GM12864 (cell line): ENCODE measurements at regions not wholly inside any gene's neighbourhood (a gene's known extent, or its start where the extent isn't known, plus 50 kb on each side); places are given as distances from the start of the nearest gene placed in this dataset.
"Not testable (repeated sequence)": the region's sequence is repeated elsewhere in the genome, so short reads cannot be mapped to it uniquely, and the experiment has no call there.

Experiments
- DNase-seq: peaks from one replicate; pipeline ENCODE4 v3.0.0-alpha.2; 2011; ENCODE audit warnings: low read depth
- H3K4me3 ChIP-seq: 2 replicates; pipeline ENCODE4 v1.5.1; 2011; ENCODE audit warnings: mild to moderate bottlenecking, low read depth, low read length, control low read depth
- CTCF ChIP-seq: IDR thresholded peaks from 2 replicates; pipeline ENCODE4 v1.5.1; 2011; ENCODE audit warnings: low read depth, mild to moderate bottlenecking, moderate library complexity, low read length, control low read depth, inconsistent platforms; ENCODE audit errors: missing control alignments

GRCh38 chr14:105701456-105702274 is 175.3 kb downstream of the TMEM121 start:
- TF ChIP-seq CTCF, result no peak
- DNase-seq, result no peak
- H3K4me3 ChIP-seq, result no peak overlapping the region; the same call in 1 of the 2 replicates

GRCh38 chr14:105702275-105702817 is 176.0 kb downstream of the TMEM121 start:
- no peak overlapping the region for H3K4me3 ChIP-seq
- DNase-seq, result no peak
- no peak for TF ChIP-seq CTCF

DNA sequence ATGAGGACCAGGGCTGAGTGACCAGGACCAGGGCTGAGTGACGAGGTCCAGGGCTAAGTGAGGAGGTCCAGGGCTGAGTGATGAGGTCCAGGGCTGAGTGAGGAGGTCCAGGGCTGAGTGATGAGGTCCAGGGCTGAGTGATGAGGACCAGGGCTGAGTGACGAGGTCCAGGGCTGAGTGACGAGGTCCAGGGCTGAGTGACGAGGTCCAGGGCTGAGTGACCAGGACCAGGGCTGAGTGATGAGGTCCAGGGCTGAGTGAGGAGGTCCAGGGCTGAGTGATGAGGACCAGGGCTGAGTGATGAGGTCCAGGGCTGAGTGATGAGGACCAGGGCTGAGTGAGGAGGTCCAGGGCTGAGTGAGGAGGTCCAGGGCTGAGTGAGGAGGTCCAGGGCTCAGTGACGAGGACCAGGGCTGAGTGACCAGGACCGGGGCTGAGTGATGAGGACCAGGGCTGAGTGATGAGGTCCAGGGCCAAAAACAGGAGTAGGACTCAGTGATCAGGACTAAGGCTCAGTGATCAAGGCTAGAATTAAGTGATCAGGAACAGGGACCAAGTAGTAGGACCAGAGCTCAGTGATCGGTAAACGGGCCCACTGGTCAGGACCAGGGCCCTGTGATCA is 176.8 kb downstream of the TMEM121 start:
- not testable (repeated sequence) for DNase-seq, H3K4me3 ChIP-seq

- not testable (repeated sequence) for H3K4me3 ChIP-seq, DNase-seq
These were observed 177.7 kb downstream of the TMEM121 start for GRCh38 chr14:105704091-105704490.

DNA sequence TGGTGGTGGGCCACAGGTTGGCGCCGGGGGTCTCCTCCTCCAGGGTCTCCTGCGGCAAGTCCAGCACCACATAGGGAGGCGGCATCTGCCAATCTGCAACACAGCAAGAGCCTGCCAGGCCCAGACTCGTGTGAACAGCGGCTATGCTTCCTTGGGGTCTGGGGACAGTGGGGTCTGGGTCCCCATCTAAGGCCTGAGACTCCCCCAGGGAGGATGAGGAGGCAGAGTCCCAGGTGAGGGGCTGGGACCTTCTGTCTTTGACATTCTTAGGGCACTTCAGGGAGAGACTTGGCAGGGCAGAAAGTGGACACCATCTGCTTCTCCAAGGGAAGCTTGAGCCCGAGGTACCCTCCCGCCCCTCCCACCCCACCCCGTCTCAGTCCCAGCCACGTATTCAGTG is 178.1 kb downstream of the TMEM121 start:
- not testable (repeated sequence) for DNase-seq, H3K4me3 ChIP-seq

DNA sequence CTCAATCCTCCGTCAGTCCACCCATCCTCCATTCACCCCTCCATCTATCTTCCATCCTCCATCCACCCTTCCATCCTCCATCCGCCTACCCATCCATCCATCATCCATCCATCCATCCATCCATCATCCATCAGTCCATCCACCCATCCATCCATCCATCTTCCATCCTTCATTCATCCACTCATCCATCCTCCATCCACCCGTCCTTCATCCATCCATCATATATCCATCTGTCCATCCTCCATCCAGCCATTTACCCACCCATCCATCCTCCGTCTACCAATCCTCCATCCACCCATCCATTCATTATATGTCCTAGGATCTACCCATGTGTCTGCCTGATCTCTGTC is 179.1 kb downstream of the TMEM121 start:
- not testable (repeated sequence) for DNase-seq, H3K4me3 ChIP-seq

GRCh38 chr14:105705862-105706700 is 179.7 kb downstream of the TMEM121 start:
- TF ChIP-seq CTCF, result peak; percentile 25
- not testable (repeated sequence) for DNase-seq, H3K4me3 ChIP-seq

- not testable (repeated sequence) for H3K4me3 ChIP-seq, DNase-seq
These were observed 180.3 kb downstream of the TMEM121 start for GRCh38 chr14:105706701-105707019.

- not testable (repeated sequence) for DNase-seq, H3K4me3 ChIP-seq
These were observed 180.7 kb downstream of the TMEM121 start for GRCh38 chr14:105707099-105707498.

- not testable (repeated sequence) for DNase-seq, H3K4me3 ChIP-seq
These were observed 181.4 kb downstream of the TMEM121 start for GRCh38 chr14:105707723-105708151.

DNA sequence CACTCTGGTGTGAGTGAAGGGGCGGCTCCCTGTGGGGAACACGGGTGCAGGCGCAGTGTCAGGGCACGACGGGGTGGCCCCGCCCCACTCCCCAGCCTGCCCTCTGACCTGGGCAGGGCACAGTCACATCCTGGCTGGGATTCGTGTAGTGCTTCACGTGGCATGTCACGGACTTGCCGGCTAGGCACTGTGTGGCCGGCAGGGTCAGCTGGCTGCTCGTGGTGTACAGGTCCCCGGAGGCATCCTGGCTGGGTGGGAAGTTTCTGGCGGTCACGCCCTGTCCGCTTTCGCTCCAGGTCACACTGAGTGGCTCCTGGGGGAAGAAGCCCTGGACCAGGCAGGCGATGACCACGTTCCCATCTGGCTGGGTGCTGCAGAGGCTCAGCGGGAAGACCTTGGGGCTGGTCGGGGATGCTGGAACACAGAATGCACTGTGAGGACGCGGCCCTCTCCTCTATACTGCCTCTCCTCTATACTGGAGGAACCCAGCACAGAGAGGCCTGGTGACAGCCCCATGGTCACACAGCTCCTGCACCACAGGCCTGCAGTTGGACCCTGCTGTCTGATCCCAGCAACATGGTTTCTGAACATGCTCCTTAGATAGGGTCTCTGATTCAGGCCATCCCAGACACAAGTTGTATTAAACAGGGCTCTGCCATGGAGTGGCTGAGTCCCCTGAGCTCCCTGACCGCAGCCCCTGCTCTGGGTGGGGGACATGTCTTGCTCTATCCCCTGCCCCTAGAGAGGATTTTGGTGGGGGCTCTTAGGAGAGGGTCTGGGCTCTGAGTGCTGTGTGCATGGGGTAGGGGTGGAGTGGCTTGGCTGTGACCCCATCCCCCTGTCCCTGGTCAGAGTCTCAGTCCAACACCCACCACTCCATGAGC is 182.1 kb downstream of the TMEM121 start:
- DNase-seq, H3K4me3 ChIP-seq: not testable (repeated sequence)
